Ascending aorta (tissue), 2 donors: ENCODE measurements at regions not wholly inside any gene's neighbourhood (a gene's known extent, or its start where the extent isn't known, plus 50 kb on each side); places are given as distances from the start of the nearest gene placed in this dataset.

ENCODE experiments used
- DNase-seq, 2 donors: peaks; one replicate each; pipeline ENCODE4 v3.0.0-alpha.2; 2019; ENCODE audit warnings: low spot score in 2 of 2
- H3K27ac ChIP-seq, 2 donors: fragments of 200-600 bp; sonication (generic); one replicate each; pipeline ENCODE4 v1.5.1; 2016 to 2017; ENCODE audit warnings: mild to moderate bottlenecking in 1 of 2
- H3K27me3 ChIP-seq: fragments of 200-600 bp; sonication (generic); one replicate; pipeline ENCODE4 v1.5.1; 2017
- H3K36me3 ChIP-seq, 2 donors: fragments of 200-600 bp; sonication (generic); one replicate each; pipeline ENCODE4 v1.5.1; 2016
- H3K4me1 ChIP-seq, 2 donors: fragments of 200-600 bp; sonication (generic); one replicate each; pipeline ENCODE4 v1.5.1; 2016 to 2017; ENCODE audit warnings: mild to moderate bottlenecking in 1 of 2
- H3K4me3 ChIP-seq, 2 donors: fragments of 200-600 bp; sonication (generic); one replicate each; pipeline ENCODE4 v1.5.1; 2016 to 2017; ENCODE audit warnings: mild to moderate bottlenecking in 1 of 2
- H3K9me3 ChIP-seq, 2 donors: fragments of 200-600 bp; sonication (generic); one replicate each; pipeline ENCODE4 v1.5.1; 2016
- CTCF ChIP-seq, 3 experiments: fragments of 200-600 bp in 2 of 3; fragments of 450-650 bp in 1 of 3; sonication (generic) in 2 of 3; IDR thresholded peaks; one replicate each; pipeline ENCODE4 v1.5.1; 2016 to 2019; ENCODE audit warnings: antibody characterized with exemption in 3 of 3, mild to moderate bottlenecking in 1 of 3, moderate library complexity in 1 of 3
- intact Hi-C: fragments of 100-400 bp; cut with DNase I; formaldehyde crosslinking; loops from one replicate; pipeline ENCODE4 v1.15.1; 2023

GRCh38 chr2:20528713-20529112, 81.8 kb downstream of the RHOB start:
- H3K36me3 ChIP-seq, result no peaks in the 10 kb centered on the region
- peaks cover 0 to 9% of the 10 kb centered on the region in 2 donors for H3K4me1 ChIP-seq
- no peak overlapping the region for H3K27ac ChIP-seq
- no peak for TF ChIP-seq CTCF (IDR thresholded peaks at IDR 0.05)
- no peaks in the 10 kb centered on the region for H3K27me3 ChIP-seq
- H3K9me3 ChIP-seq, result no peaks in the 10 kb centered on the region
- intact Hi-C loops, result loop anchor here (5.0 kb wide), 1 partner anchor 34 kb away; no protein-coding TSS in a partner anchor
- DNase-seq, result no peak
- H3K4me3 ChIP-seq, result no peak overlapping the region

GRCh38 chr2:20530520-20530919, 83.6 kb downstream of the RHOB start:
- H3K4me3 ChIP-seq, result no peak overlapping the region
- intact Hi-C loops, result no loop called here
- no peaks in the 10 kb centered on the region for H3K27me3 ChIP-seq
- H3K4me1 ChIP-seq, result peaks cover 0 to under 1% of the 10 kb centered on the region in 2 donors
- TF ChIP-seq CTCF (IDR thresholded peaks at IDR 0.05), result no peak
- no peak for DNase-seq
- no peaks in the 10 kb centered on the region for H3K36me3 ChIP-seq
- no peaks in the 10 kb centered on the region for H3K9me3 ChIP-seq
- H3K27ac ChIP-seq, result no peak overlapping the region

GRCh38 chr2:20531633-20532262, 84.9 kb downstream of the RHOB start:
- H3K9me3 ChIP-seq, result no peaks in the 10 kb centered on the region

GRCh38 chr2:20532634-20533437, 86.0 kb downstream of the RHOB start:
- no peaks in the 10 kb centered on the region for H3K27me3 ChIP-seq
- no peak overlapping the region for H3K27ac ChIP-seq
- H3K9me3 ChIP-seq, result no peaks in the 10 kb centered on the region
- intact Hi-C loops, result no loop called here
- peaks cover 4 to 13% of the 10 kb centered on the region in 2 donors for H3K4me1 ChIP-seq
- no peak for TF ChIP-seq CTCF (IDR thresholded peaks at IDR 0.05)
- H3K36me3 ChIP-seq, result no peaks in the 10 kb centered on the region
- H3K4me3 ChIP-seq, result no peak overlapping the region
- no peak for DNase-seq

More at GRCh38 chr2:20531633-20532262, 84.9 kb downstream of the RHOB start:
- no peaks in the 10 kb centered on the region for H3K27me3 ChIP-seq
- no peak overlapping the region for H3K4me3 ChIP-seq
- no peak overlapping the region for H3K27ac ChIP-seq
- intact Hi-C loops, result no loop called here
- DNase-seq, result no peak
- no peaks in the 10 kb centered on the region for H3K36me3 ChIP-seq
- H3K4me1 ChIP-seq, result peaks cover 4 to 9% of the 10 kb centered on the region in 2 donors
- TF ChIP-seq CTCF (IDR thresholded peaks at IDR 0.05), result no peak

- no peak for TF ChIP-seq CTCF (IDR thresholded peaks at IDR 0.05)
- DNase-seq, result no peak
- no peaks in the 10 kb centered on the region for H3K9me3 ChIP-seq
Observed at GRCh38 chr2:20533993-20534622, 87.2 kb downstream of the RHOB start.

More at GRCh38 chr2:20533993-20534622, 87.2 kb downstream of the RHOB start:
- no peaks in the 10 kb centered on the region for H3K36me3 ChIP-seq
- H3K27ac ChIP-seq, result no peak overlapping the region
- H3K27me3 ChIP-seq, result no peaks in the 10 kb centered on the region
- peaks cover 4 to 13% of the 10 kb centered on the region in 2 donors for H3K4me1 ChIP-seq
- no peak overlapping the region for H3K4me3 ChIP-seq
- intact Hi-C loops, result no loop called here
